Stimulated activated naive CD8-positive, alpha-beta T cell treated with anti-CD3 and anti-CD28 coated beads, Interleukin-15, amount 100 ng/mL, for 72 hours (primary cell): ENCODE measurements at regions not wholly inside any gene's neighbourhood (a gene's known extent, or its start where the extent isn't known, plus 50 kb on each side); places are given as distances from the start of the nearest gene placed in this dataset.

Source experiments
- ATAC-seq: fragments of 150-1000 bp; cut with Tn5 transposase; 2 replicates; pipeline ENCODE4 v1.10.0; 2021; ENCODE audit warnings: mild to moderate bottlenecking, moderate library complexity
- DNase-seq, 2 donors: peaks; one replicate each; pipeline ENCODE4 v3.0.0; 2021 to 2022
- H3K27ac Mint-ChIP-seq, 2 donors: one replicate each; pipeline ENCODE4 v1.8.0; 2022; ENCODE audit warnings: mild to moderate bottlenecking in 2 of 2, mixed read lengths in 2 of 2, moderate library complexity in 2 of 2
- H3K27me3 Mint-ChIP-seq: one replicate; pipeline ENCODE4 v1.8.0; 2022; ENCODE audit warnings: mixed read lengths
- H3K4me1 Mint-ChIP-seq: one replicate; pipeline ENCODE4 v1.8.0; 2022; ENCODE audit warnings: mild to moderate bottlenecking, mixed read lengths
- H3K4me3 Mint-ChIP-seq, 2 donors: one replicate each; pipeline ENCODE4 v1.8.0; 2022; ENCODE audit warnings: mild to moderate bottlenecking in 2 of 2, mixed read lengths in 2 of 2, moderate library complexity in 1 of 2
- H3K9me3 Mint-ChIP-seq, 2 donors: one replicate each; pipeline ENCODE4 v1.8.0; 2022; ENCODE audit warnings: mixed read lengths in 2 of 2

GRCh38 chr11:38176686-38177322, 1578.8 kb upstream of the RAG2 start:
- H3K27me3 Mint-ChIP-seq: no peaks in the 10 kb centered on the region
- peaks cover 0 to 5% of the 10 kb centered on the region in 2 donors for H3K9me3 Mint-ChIP-seq
- no peak overlapping the region for H3K4me3 Mint-ChIP-seq
- no peaks in the 10 kb centered on the region for H3K4me1 Mint-ChIP-seq
- ATAC-seq (no peak), DNase-seq (no peak)
- no peak overlapping the region for H3K27ac Mint-ChIP-seq

DNA sequence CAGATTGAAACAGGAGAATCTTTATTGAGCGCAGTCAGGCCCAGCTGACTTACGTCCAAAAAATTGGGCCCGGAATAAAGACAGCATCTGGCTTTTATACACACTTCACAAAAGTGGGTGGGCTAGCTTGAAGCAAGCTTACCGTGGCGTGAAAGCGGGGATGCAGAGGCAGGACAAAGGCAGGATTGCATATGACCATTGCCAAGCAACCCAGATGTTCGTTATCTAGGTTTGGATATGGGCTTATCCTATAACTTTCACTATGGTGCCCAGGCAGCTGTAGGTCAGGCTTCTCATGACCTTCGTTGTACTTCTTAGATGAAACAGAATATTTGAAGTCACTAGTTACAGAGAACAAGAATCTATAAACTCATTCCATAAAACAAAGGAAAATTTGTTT, 1575.6 kb upstream of the RAG2 start:
- Mint-ChIP-seq H3K27ac (no peak overlapping the region), H3K9me3 (peaks cover 7% of the 10 kb centered on the region in 2 donors), H3K4me1 (no peaks in the 10 kb centered on the region), H3K4me3 (no peak overlapping the region), H3K27me3 (no peaks in the 10 kb centered on the region)
- no peak for ATAC-seq
- no peak for DNase-seq

DNA sequence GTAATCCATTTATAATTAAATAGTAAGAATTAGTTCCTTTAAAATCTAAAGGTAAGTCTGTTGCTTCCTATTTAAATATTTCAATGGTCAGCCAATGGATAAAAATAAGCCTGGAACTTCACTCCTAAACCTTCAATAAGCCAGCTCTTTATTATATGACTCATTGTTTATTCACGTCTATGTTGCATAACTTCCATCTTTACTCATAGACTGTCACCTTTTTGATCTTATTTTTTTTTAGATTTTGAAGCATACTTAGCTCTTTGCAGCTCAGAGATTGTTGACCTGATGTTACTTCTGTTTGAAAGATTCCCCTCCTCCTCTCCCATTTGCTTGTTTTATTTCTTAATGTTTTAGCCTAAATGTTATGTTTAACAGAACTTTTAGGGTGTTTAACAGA, 1571.2 kb upstream of the RAG2 start:
- H3K27ac Mint-ChIP-seq: no peak overlapping the region
- DNase-seq: no peak
- H3K9me3 Mint-ChIP-seq: peaks cover 15 to 16% of the 10 kb centered on the region in 2 donors
- H3K4me1 Mint-ChIP-seq: no peaks in the 10 kb centered on the region
- H3K4me3 Mint-ChIP-seq: no peak overlapping the region
- no peaks in the 10 kb centered on the region for H3K27me3 Mint-ChIP-seq
- ATAC-seq: no peak

GRCh38 chr11:38163526-38163925, 1565.5 kb upstream of the RAG2 start:
- Mint-ChIP-seq H3K4me1 (no peaks in the 10 kb centered on the region), H3K4me3 (no peak overlapping the region), H3K9me3 (peaks cover 19 to 26% of the 10 kb centered on the region in 2 donors), H3K27me3 (no peaks in the 10 kb centered on the region), H3K27ac (no peak overlapping the region)
- ATAC-seq: no peak
- no peak for DNase-seq

GRCh38 chr11:38160433-38160832, 1562.4 kb upstream of the RAG2 start:
- Mint-ChIP-seq H3K27ac (no peak overlapping the region), H3K4me3 (no peak overlapping the region), H3K4me1 (no peaks in the 10 kb centered on the region), H3K9me3 (peaks cover 16 to 24% of the 10 kb centered on the region in 2 donors), H3K27me3 (no peaks in the 10 kb centered on the region)
- no peak for ATAC-seq
- DNase-seq: no peak

DNA sequence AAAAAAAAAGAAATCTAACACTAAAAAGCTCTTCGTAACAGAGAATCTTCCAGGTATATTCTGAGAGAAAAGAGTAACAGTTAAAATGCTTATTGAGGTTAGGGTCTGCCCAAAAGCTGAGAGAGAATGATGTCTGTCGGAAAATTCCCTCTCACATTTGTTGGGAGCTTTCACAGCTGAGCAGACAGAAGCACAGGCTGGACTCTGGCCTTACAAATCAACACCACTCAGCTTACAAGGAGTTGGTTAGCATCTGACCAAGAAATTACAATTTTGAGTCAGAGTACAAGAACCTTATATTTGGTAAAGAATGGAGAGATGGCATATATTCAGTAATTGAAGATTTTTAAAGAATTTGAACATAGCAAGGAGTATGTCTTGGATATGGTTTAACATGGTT, 1561.0 kb upstream of the RAG2 start:
- H3K4me3 Mint-ChIP-seq: no peak overlapping the region
- no peak for DNase-seq
- no peak overlapping the region for H3K27ac Mint-ChIP-seq
- ATAC-seq: no peak
- H3K27me3 Mint-ChIP-seq: no peaks in the 10 kb centered on the region
- peaks cover 16 to 24% of the 10 kb centered on the region in 2 donors for H3K9me3 Mint-ChIP-seq
- H3K4me1 Mint-ChIP-seq: no peaks in the 10 kb centered on the region

GRCh38 chr11:38156495-38157146, 1558.6 kb upstream of the RAG2 start:
- H3K27ac Mint-ChIP-seq: no peak overlapping the region
- no peak for ATAC-seq

GRCh38 chr11:38155856-38156255, 1557.8 kb upstream of the RAG2 start:
- H3K4me3 Mint-ChIP-seq: no peak overlapping the region
- H3K27me3 Mint-ChIP-seq: no peaks in the 10 kb centered on the region
- H3K9me3 Mint-ChIP-seq: peaks cover 10 to 11% of the 10 kb centered on the region in 2 donors
- no peaks in the 10 kb centered on the region for H3K4me1 Mint-ChIP-seq
- ATAC-seq (no peak), DNase-seq (no peak)
- no peak overlapping the region for H3K27ac Mint-ChIP-seq

More at GRCh38 chr11:38156495-38157146, 1558.6 kb upstream of the RAG2 start:
- no peak for DNase-seq
- Mint-ChIP-seq H3K4me3 (no peak overlapping the region), H3K9me3 (peaks cover 10 to 11% of the 10 kb centered on the region in 2 donors), H3K27me3 (no peaks in the 10 kb centered on the region), H3K4me1 (no peaks in the 10 kb centered on the region)

DNA sequence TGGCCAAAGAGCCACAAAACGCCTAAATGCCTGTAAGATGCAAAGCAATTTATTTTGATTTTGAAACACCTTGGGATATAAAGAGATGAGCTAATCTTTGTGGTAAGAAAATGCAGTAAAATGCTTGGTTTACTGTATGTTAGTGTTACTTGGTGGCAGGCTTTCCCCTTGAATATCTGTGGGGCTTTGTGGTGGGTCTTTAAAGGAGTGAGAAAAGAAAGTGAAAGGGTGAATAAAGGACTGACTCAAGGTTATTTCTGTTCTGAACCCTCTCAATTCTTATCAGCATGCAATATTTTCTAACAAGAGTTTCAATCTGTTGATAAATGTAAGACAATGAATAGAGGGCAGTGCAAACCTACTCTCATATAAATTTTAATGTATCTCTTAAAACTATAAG, 1555.9 kb upstream of the RAG2 start:
- no peak overlapping the region for H3K4me3 Mint-ChIP-seq
- DNase-seq (no peak), ATAC-seq (no peak)

GRCh38 chr11:38143852-38144251, 1545.8 kb upstream of the RAG2 start:
- H3K27ac Mint-ChIP-seq: no peak overlapping the region
- no peaks in the 10 kb centered on the region for H3K4me1 Mint-ChIP-seq
- no peak for ATAC-seq
- no peak for DNase-seq
- no peaks in the 10 kb centered on the region for H3K27me3 Mint-ChIP-seq
- peaks cover 11 to 13% of the 10 kb centered on the region in 2 donors for H3K9me3 Mint-ChIP-seq
- H3K4me3 Mint-ChIP-seq: no peak overlapping the region

More for the DNA sequence above, 1555.9 kb upstream of the RAG2 start:
- peaks cover 11 to 13% of the 10 kb centered on the region in 2 donors for H3K9me3 Mint-ChIP-seq
- H3K27ac Mint-ChIP-seq: no peak overlapping the region
- H3K27me3 Mint-ChIP-seq: no peaks in the 10 kb centered on the region
- no peaks in the 10 kb centered on the region for H3K4me1 Mint-ChIP-seq

DNA sequence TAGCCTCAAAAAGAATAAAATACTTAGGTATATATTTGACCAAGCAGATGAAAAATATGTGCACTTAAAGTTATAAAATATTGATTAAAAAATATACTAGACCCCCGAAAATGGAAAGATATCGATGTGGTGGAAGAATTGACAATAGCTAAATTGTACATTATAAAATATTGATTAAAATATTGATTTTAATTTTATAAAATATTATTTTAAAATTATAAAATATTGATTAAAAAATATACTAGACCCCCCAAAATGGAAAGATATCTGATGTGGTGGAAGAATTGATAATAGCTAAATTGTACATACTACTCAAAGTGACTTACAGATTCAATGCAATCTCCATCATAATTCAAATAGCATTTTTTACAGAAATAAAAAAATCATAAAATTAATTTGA, 1540.9 kb upstream of the RAG2 start:
- peaks cover 4 to 6% of the 10 kb centered on the region in 2 donors for H3K9me3 Mint-ChIP-seq
- H3K27ac Mint-ChIP-seq: no peak overlapping the region
- H3K4me3 Mint-ChIP-seq: no peak overlapping the region
- H3K4me1 Mint-ChIP-seq: no peaks in the 10 kb centered on the region
- DNase-seq: no peak
- no peaks in the 10 kb centered on the region for H3K27me3 Mint-ChIP-seq
- ATAC-seq: no peak

- no peaks in the 10 kb centered on the region for H3K27me3 Mint-ChIP-seq
- no peak for DNase-seq
- peaks cover 8 to 12% of the 10 kb centered on the region in 2 donors for H3K9me3 Mint-ChIP-seq
- H3K4me1 Mint-ChIP-seq: no peaks in the 10 kb centered on the region
- no peak overlapping the region for H3K4me3 Mint-ChIP-seq
- ATAC-seq: no peak
- H3K27ac Mint-ChIP-seq: no peak overlapping the region
Measured at GRCh38 chr11:38136887-38137286, 1538.9 kb upstream of the RAG2 start.

DNA sequence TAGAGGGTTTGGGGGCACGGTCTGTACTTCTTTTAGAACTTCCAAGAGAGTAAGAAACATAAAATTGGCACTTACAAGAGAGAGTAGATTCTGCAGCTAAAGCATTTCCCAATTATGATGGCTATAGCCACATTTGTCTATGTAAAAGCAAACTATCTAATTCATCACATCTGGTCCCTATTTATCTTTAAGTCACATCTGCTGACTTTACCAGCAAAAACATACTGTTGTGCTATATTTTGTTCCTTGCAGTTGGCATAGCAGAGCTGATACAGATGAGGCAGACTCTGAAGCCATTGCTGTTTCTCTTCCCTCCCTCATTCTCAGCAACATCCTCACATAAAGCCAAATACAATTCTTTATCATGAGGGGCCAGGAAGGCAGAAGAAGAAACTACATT, 1533.5 kb upstream of the RAG2 start:
- DNase-seq (no peak), ATAC-seq (no peak)
- H3K27me3 Mint-ChIP-seq: no peaks in the 10 kb centered on the region
- no peaks in the 10 kb centered on the region for H3K4me1 Mint-ChIP-seq
- H3K9me3 Mint-ChIP-seq: peaks cover 6 to 11% of the 10 kb centered on the region in 2 donors
- H3K4me3 Mint-ChIP-seq: no peak overlapping the region
- no peak overlapping the region for H3K27ac Mint-ChIP-seq

GRCh38 chr11:38130976-38131375, 1532.9 kb upstream of the RAG2 start:
- DNase-seq: no peak
- no peak overlapping the region for H3K27ac Mint-ChIP-seq
- no peak for ATAC-seq
- H3K4me3 Mint-ChIP-seq: no peak overlapping the region
- peaks cover 6 to 11% of the 10 kb centered on the region in 2 donors for H3K9me3 Mint-ChIP-seq
- H3K4me1 Mint-ChIP-seq: no peaks in the 10 kb centered on the region
- H3K27me3 Mint-ChIP-seq: no peaks in the 10 kb centered on the region

- Mint-ChIP-seq H3K4me1 (no peaks in the 10 kb centered on the region), H3K27me3 (no peaks in the 10 kb centered on the region), H3K9me3 (peaks cover 6 to 11% of the 10 kb centered on the region in 2 donors), H3K27ac (no peak overlapping the region), H3K4me3 (no peak overlapping the region)
- ATAC-seq (no peak), DNase-seq (no peak)
Measured at GRCh38 chr11:38130514-38130913, 1532.5 kb upstream of the RAG2 start.

GRCh38 chr11:38123673-38124072, 1525.6 kb upstream of the RAG2 start:
- no peaks in the 10 kb centered on the region for H3K27me3 Mint-ChIP-seq
- ATAC-seq (no peak), DNase-seq (no peak)
- no peaks in the 10 kb centered on the region for H3K4me1 Mint-ChIP-seq
- no peak overlapping the region for H3K27ac Mint-ChIP-seq
- no peak overlapping the region for H3K4me3 Mint-ChIP-seq
- peaks cover 0 to 10% of the 10 kb centered on the region in 2 donors for H3K9me3 Mint-ChIP-seq
